NCI-H2196 treated with DMSO at 0.1 percent for 48 hours (cell line): ENCODE measurements at regions not wholly inside any gene's neighbourhood (a gene's known extent, or its start where the extent isn't known, plus 50 kb on each side); places are given as distances from the start of the nearest gene placed in this dataset.

Source experiments
- DNase-seq: peaks from one replicate; lab custom pipeline; 2025; ENCODE audit not compliant: unreplicated experiment; lab: John Stamatoyannopoulos, UW

- DNase-seq, result no peak
Measured at GRCh38 chr3:193870376-193871219, 265.4 kb upstream of the HES1 start.

GRCh38 chr3:193871220-193871485 lies 264.8 kb upstream of the HES1 start:
- no peak for DNase-seq

GRCh38 chr3:193872265-193872753 lies 263.6 kb upstream of the HES1 start:
- DNase-seq, result peak; percentile 98

GRCh38 chr3:193873426-193874201 lies 262.3 kb upstream of the HES1 start:
- DNase-seq, result no peak

GRCh38 chr3:193874512-193874911 lies 261.4 kb upstream of the HES1 start:
- no peak for DNase-seq

GRCh38 chr3:193874997-193875593 lies 260.9 kb upstream of the HES1 start:
- DNase-seq, result no peak

- DNase-seq, result no peak
Measured at GRCh38 chr3:193875601-193876321, 260.2 kb upstream of the HES1 start.

GRCh38 chr3:193879099-193879863 lies 256.7 kb upstream of the HES1 start:
- DNase-seq, result no peak

- DNase-seq, result no peak
Measured at GRCh38 chr3:193879864-193880242, 256.1 kb upstream of the HES1 start.

- DNase-seq, result no peak
Measured at GRCh38 chr3:193882091-193882490, 253.9 kb upstream of the HES1 start.

- DNase-seq, result no peak
Measured at GRCh38 chr3:193883551-193883950, 252.4 kb upstream of the HES1 start.

GRCh38 chr3:193884027-193884426 lies 251.9 kb upstream of the HES1 start:
- no peak for DNase-seq

- no peak for DNase-seq
Measured at GRCh38 chr3:193884652-193885051, 251.3 kb upstream of the HES1 start.

- no peak for DNase-seq
Measured at GRCh38 chr3:193885832-193886231, 250.1 kb upstream of the HES1 start.

- no peak for DNase-seq
Measured at GRCh38 chr3:193890016-193890897, 245.7 kb upstream of the HES1 start.

GRCh38 chr3:193894121-193894863 lies 241.7 kb upstream of the HES1 start:
- DNase-seq, result peak; percentile 64

GRCh38 chr3:193895409-193895808 lies 240.5 kb upstream of the HES1 start:
- no peak for DNase-seq

- DNase-seq, result no peak
Measured at GRCh38 chr3:193896419-193896818, 239.5 kb upstream of the HES1 start.

- no peak for DNase-seq
Measured at GRCh38 chr3:193897288-193897687, 238.7 kb upstream of the HES1 start.
